H1 (cell line): ENCODE measurements at regions not wholly inside any gene's neighbourhood (a gene's known extent, or its start where the extent isn't known, plus 50 kb on each side); places are given as distances from the start of the nearest gene placed in this dataset.

ENCODE experiments used
- RNF2 ChIP-seq: fragments of 200-900, 300-1000 bp; sonication (generic); IDR thresholded peaks from 2 replicates; pipeline ENCODE4 v1.7.1; 2016; ENCODE audit warnings: borderline replicate concordance, low read depth, mild to moderate bottlenecking, antibody characterized with exemption, low read length; ENCODE audit not compliant: poor library complexity, severe bottlenecking; ENCODE audit errors: missing control alignments
- TEAD4 ChIP-seq: IDR thresholded peaks from 2 replicates; pipeline ENCODE4 v1.6.1; 2012; ENCODE audit warnings: low read depth, low read length, inconsistent platforms, mixed read lengths
- TF ChIP-seq, protein P1 (sequence below): fragments of 300-600 bp; sonication (generic); IDR thresholded peaks from 2 replicates; pipeline ENCODE4 v1.7.1; 2012; ENCODE audit warnings: low read length, moderate library complexity, mild to moderate bottlenecking, inconsistent platforms; ENCODE audit not compliant: insufficient replicate concordance

DNA sequence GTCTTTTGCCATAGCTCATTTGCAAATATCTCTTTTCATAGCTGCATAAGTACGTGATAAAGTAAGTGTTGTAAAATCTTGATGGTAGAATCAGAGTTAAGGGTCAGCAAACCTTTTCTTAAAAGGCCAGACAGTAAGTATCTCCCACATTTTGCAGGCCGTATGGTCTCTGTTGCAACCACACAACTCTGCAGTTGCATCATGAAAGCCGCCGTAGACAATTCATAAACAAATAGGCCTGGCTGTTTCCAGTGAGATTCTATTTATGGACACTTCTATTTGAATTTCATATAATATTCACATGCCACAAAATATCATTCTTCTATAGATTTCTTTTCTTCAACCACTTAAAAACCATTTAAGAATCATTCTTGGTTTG lies 248.5 kb downstream of the TLE3 start (continued):
- TF ChIP-seq, protein P1, sequence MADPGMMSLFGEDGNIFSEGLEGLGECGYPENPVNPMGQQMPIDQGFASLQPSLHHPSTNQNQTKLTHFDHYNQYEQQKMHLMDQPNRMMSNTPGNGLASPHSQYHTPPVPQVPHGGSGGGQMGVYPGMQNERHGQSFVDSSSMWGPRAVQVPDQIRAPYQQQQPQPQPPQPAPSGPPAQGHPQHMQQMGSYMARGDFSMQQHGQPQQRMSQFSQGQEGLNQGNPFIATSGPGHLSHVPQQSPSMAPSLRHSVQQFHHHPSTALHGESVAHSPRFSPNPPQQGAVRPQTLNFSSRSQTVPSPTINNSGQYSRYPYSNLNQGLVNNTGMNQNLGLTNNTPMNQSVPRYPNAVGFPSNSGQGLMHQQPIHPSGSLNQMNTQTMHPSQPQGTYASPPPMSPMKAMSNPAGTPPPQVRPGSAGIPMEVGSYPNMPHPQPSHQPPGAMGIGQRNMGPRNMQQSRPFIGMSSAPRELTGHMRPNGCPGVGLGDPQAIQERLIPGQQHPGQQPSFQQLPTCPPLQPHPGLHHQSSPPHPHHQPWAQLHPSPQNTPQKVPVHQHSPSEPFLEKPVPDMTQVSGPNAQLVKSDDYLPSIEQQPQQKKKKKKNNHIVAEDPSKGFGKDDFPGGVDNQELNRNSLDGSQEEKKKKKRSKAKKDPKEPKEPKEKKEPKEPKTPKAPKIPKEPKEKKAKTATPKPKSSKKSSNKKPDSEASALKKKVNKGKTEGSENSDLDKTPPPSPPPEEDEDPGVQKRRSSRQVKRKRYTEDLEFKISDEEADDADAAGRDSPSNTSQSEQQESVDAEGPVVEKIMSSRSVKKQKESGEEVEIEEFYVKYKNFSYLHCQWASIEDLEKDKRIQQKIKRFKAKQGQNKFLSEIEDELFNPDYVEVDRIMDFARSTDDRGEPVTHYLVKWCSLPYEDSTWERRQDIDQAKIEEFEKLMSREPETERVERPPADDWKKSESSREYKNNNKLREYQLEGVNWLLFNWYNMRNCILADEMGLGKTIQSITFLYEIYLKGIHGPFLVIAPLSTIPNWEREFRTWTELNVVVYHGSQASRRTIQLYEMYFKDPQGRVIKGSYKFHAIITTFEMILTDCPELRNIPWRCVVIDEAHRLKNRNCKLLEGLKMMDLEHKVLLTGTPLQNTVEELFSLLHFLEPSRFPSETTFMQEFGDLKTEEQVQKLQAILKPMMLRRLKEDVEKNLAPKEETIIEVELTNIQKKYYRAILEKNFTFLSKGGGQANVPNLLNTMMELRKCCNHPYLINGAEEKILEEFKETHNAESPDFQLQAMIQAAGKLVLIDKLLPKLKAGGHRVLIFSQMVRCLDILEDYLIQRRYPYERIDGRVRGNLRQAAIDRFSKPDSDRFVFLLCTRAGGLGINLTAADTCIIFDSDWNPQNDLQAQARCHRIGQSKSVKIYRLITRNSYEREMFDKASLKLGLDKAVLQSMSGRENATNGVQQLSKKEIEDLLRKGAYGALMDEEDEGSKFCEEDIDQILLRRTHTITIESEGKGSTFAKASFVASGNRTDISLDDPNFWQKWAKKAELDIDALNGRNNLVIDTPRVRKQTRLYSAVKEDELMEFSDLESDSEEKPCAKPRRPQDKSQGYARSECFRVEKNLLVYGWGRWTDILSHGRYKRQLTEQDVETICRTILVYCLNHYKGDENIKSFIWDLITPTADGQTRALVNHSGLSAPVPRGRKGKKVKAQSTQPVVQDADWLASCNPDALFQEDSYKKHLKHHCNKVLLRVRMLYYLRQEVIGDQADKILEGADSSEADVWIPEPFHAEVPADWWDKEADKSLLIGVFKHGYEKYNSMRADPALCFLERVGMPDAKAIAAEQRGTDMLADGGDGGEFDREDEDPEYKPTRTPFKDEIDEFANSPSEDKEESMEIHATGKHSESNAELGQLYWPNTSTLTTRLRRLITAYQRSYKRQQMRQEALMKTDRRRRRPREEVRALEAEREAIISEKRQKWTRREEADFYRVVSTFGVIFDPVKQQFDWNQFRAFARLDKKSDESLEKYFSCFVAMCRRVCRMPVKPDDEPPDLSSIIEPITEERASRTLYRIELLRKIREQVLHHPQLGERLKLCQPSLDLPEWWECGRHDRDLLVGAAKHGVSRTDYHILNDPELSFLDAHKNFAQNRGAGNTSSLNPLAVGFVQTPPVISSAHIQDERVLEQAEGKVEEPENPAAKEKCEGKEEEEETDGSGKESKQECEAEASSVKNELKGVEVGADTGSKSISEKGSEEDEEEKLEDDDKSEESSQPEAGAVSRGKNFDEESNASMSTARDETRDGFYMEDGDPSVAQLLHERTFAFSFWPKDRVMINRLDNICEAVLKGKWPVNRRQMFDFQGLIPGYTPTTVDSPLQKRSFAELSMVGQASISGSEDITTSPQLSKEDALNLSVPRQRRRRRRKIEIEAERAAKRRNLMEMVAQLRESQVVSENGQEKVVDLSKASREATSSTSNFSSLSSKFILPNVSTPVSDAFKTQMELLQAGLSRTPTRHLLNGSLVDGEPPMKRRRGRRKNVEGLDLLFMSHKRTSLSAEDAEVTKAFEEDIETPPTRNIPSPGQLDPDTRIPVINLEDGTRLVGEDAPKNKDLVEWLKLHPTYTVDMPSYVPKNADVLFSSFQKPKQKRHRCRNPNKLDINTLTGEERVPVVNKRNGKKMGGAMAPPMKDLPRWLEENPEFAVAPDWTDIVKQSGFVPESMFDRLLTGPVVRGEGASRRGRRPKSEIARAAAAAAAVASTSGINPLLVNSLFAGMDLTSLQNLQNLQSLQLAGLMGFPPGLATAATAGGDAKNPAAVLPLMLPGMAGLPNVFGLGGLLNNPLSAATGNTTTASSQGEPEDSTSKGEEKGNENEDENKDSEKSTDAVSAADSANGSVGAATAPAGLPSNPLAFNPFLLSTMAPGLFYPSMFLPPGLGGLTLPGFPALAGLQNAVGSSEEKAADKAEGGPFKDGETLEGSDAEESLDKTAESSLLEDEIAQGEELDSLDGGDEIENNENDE, result no peak
- TF ChIP-seq RNF2 (no peak), TEAD4 (no peak)
- TF ChIP-seq, all 59 proteins: peak for 0
